ENCODE measurements at regions not wholly inside any gene's neighbourhood (a gene's known extent, or its start where the extent isn't known, plus 50 kb on each side); places are given as distances from the start of the nearest gene placed in this dataset.

DNA sequence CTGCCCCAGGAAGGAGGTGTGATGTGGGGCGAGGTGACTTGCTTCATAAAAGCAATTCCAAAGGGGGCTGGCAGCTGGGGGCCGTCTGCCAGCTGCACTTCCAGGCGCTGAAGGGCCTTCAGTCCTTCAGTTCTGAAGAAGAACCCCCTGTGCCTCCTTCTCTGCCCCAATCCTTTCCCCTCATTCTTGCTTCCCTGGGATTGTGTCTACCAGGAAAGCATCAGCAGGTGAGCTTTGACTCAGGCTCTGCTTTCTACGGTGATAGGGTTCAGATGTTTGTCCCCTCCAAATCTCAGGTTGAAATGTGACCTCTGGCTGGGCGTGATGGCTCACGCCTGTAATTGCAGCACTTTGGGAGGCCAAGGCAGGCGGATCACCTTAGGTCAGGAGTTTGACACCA, 52.5 kb upstream of the NKD1 start:
- Histone ChIP-seq H3K9me3 (replicated peaks in 1 of 2; ENCODE audit: control insufficient read depth in 1 of 2, insufficient read depth in 1 of 2, low read length in 2 of 2) (peaks cover 0 to 3% of the 10 kb centered on the region in 2 donors), H3K4me3 (replicated peaks in 1 of 3; ENCODE audit: low read depth in 2 of 3, low read length in 3 of 3) (no peak overlapping the region), H2AFZ (ENCODE audit: insufficient read depth, low read depth, low read length, poor library complexity, severe bottlenecking) (no peak overlapping the region), H3K4me2 (replicated peaks; ENCODE audit: extremely low read depth, low read length, poor library complexity, severe bottlenecking) (no peak overlapping the region), H3K36me3 (replicated peaks in 1 of 2; ENCODE audit: control insufficient read depth in 1 of 2, insufficient read depth in 2 of 2, low read length in 2 of 2) (no peaks in the 10 kb centered on the region), H3K4me1 (ENCODE audit: control insufficient read depth in 1 of 2, insufficient read depth in 2 of 2, low read length in 2 of 2) (no peaks in the 10 kb centered on the region), H3K27me3 (ENCODE audit: control insufficient read depth in 2 of 2, insufficient read depth in 2 of 2, low read length in 2 of 2) (no peaks in the 10 kb centered on the region), H4K20me1 (ENCODE audit: insufficient read depth, low read length) (no peaks in the 10 kb centered on the region), H3K79me2 (ENCODE audit: insufficient read depth, low read length) (no peaks in the 10 kb centered on the region), H3K9ac (ENCODE audit: insufficient read depth, low read length, poor library complexity, severe bottlenecking) (no peak overlapping the region), H3K27ac (ENCODE audit: low read depth in 1 of 2, low read length in 2 of 2) (no peak overlapping the region)
- intact Hi-C loops (cut with micrococcal nuclease) = no loop called here
- H3K36me3 Mint-ChIP-seq = no peaks in the 10 kb centered on the region
- H3K4me3 Mint-ChIP-seq = no peak overlapping the region
- no peaks in the 10 kb centered on the region for H3K4me1 Mint-ChIP-seq
- DNase-seq = no peak
- TF ChIP-seq, protein P1, sequence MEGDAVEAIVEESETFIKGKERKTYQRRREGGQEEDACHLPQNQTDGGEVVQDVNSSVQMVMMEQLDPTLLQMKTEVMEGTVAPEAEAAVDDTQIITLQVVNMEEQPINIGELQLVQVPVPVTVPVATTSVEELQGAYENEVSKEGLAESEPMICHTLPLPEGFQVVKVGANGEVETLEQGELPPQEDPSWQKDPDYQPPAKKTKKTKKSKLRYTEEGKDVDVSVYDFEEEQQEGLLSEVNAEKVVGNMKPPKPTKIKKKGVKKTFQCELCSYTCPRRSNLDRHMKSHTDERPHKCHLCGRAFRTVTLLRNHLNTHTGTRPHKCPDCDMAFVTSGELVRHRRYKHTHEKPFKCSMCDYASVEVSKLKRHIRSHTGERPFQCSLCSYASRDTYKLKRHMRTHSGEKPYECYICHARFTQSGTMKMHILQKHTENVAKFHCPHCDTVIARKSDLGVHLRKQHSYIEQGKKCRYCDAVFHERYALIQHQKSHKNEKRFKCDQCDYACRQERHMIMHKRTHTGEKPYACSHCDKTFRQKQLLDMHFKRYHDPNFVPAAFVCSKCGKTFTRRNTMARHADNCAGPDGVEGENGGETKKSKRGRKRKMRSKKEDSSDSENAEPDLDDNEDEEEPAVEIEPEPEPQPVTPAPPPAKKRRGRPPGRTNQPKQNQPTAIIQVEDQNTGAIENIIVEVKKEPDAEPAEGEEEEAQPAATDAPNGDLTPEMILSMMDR (IDR thresholded peaks at IDR 0.05) = no peak
- no peak overlapping the region for H3K27ac Mint-ChIP-seq
- WGBS (ENCODE audit: insufficient coverage) = 98% methylated on average over 5 of the region's 7 CpGs
- H3K27me3 Mint-ChIP-seq (ENCODE audit: low read depth in 3 of 3) = peaks cover 2 to 9% (median 5%) of the 10 kb centered on the region in 3 donors
- peaks cover 1 to 8% (median 4%) of the 10 kb centered on the region in 7 donors for H3K9me3 Mint-ChIP-seq

DNA sequence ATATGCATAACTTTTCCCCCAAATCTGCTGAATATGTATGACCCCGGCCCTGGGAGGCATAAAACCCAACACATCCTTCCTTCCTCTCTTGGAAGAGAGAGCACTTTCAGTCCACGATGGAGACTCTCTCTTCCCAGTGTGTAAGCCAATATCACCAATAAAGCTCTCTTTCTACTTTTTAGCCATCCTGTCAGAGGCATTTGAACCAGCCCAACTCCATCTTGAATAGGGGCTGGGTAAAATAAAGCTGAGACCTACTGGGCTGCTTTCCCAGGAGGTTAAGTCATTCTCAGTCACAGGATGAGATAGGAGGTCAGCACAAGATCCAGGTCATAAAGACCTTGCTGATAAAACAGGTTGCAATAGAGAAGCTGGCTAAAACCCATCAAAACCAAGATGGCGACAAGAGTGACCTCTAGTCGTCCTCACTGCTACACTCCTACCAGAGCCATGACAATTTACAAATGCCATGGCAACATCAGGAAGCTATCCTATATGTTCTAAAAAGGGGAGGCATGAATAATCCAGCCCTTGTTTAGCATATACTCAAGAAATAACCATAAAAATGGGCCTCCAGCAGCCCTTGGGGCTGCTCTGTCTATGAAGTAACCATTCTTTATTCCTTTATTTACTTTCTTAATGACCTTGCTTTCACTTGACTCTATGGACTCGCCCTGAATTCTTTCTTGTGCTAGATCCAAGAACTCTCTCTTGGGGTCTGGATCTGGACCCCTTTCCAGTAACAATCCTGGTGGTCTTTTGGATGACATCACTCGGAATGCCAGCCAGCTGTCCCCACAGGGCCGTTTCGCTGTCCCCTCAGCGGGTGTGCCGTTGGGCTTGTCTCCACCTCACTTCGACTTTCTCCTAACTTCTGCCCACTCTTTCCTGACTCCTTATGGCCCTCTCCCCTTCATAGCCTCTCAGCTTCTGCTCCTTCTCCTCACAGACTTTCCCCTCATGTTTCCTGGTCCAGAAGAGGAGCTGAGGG, 53.4 kb upstream of the NKD1 start:
- Histone ChIP-seq H3K4me3 (replicated peaks in 1 of 3; ENCODE audit: low read depth in 2 of 3, low read length in 3 of 3) (no peak overlapping the region), H3K27ac (ENCODE audit: low read depth in 1 of 2, low read length in 2 of 2) (no peak overlapping the region), H3K27me3 (ENCODE audit: control insufficient read depth in 2 of 2, insufficient read depth in 2 of 2, low read length in 2 of 2) (no peaks in the 10 kb centered on the region), H4K20me1 (ENCODE audit: insufficient read depth, low read length) (no peaks in the 10 kb centered on the region), H3K9ac (ENCODE audit: insufficient read depth, low read length, poor library complexity, severe bottlenecking) (no peak overlapping the region), H3K9me3 (replicated peaks in 1 of 2; ENCODE audit: control insufficient read depth in 1 of 2, insufficient read depth in 1 of 2, low read length in 2 of 2) (peaks cover 0 to 3% of the 10 kb centered on the region in 2 donors), H3K4me1 (ENCODE audit: control insufficient read depth in 1 of 2, insufficient read depth in 2 of 2, low read length in 2 of 2) (no peaks in the 10 kb centered on the region), H2AFZ (ENCODE audit: insufficient read depth, low read depth, low read length, poor library complexity, severe bottlenecking) (no peak overlapping the region), H3K36me3 (replicated peaks in 1 of 2; ENCODE audit: control insufficient read depth in 1 of 2, insufficient read depth in 2 of 2, low read length in 2 of 2) (no peaks in the 10 kb centered on the region), H3K79me2 (ENCODE audit: insufficient read depth, low read length) (no peaks in the 10 kb centered on the region), H3K4me2 (replicated peaks; ENCODE audit: extremely low read depth, low read length, poor library complexity, severe bottlenecking) (no peak overlapping the region)
- WGBS (ENCODE audit: insufficient coverage) = 94% methylated on average over 7 of the region's 11 CpGs
- Mint-ChIP-seq H3K27ac (no peak overlapping the region), H3K36me3 (no peaks in the 10 kb centered on the region), H3K27me3 (ENCODE audit: low read depth in 3 of 3) (peaks cover 2 to 10% (median 5%) of the 10 kb centered on the region in 3 donors), H3K4me1 (no peaks in the 10 kb centered on the region), H3K4me3 (no peak overlapping the region), H3K9me3 (peaks cover 1 to 8% (median 4%) of the 10 kb centered on the region in 7 donors)
- intact Hi-C loops (cut with micrococcal nuclease) = no loop called here
- DNase-seq = no peak
- TF ChIP-seq, protein P1 (IDR thresholded peaks at IDR 0.05) = no peak

Measured in CD14-positive monocyte (primary cell).